A673 (cell line): ENCODE measurements at regions not wholly inside any gene's neighbourhood (a gene's known extent, or its start where the extent isn't known, plus 50 kb on each side); places are given as distances from the start of the nearest gene placed in this dataset.

Experiments used
- BruUV-seq: library from RNA; stranded (reverse); fragments of 400-500 nt; replicated peaks from 2 replicates; lab custom pipeline; 2021; lab: Mats Ljungman, UMichigan
- CTCF ChIA-PET: fragments of 300-600 bp; sonication (Branson Sonifier 250); formaldehyde crosslinking; loops from one replicate; lab custom pipeline; 2022; ENCODE audit warnings: antibody characterized with exemption; lab: Charles Lee
- POLR2A ChIA-PET: fragments of 300-600 bp; sonication (Branson Sonifier 250); formaldehyde crosslinking; loops from one replicate; lab custom pipeline; 2022; ENCODE audit warnings: antibody characterized with exemption; ENCODE audit not compliant: low non-redundant PET; lab: Charles Lee
- DNase-seq: peaks from one replicate; pipeline ENCODE4 v3.0.0-alpha.2; 2015; ENCODE audit warnings: low spot score
- H3K27ac ChIP-seq: fragments of 200-600 bp; sonication (generic); 2 replicates; pipeline ENCODE4 v1.5.1; 2016; ENCODE audit warnings: mixed run types, low read depth, mild to moderate bottlenecking, mixed read lengths, antibody characterized with exemption, low read length; ENCODE audit not compliant: poor library complexity, severe bottlenecking
- H3K27me3 ChIP-seq: fragments of 200-600 bp; sonication (generic); replicated peaks from 2 replicates; pipeline ENCODE4 v1.6.1; 2017; ENCODE audit warnings: mixed run types, low read depth, mild to moderate bottlenecking, mixed read lengths, antibody characterized with exemption, low read length; ENCODE audit not compliant: insufficient read depth, poor library complexity
- H3K36me3 ChIP-seq: fragments of 200-600 bp; sonication (generic); 2 replicates; pipeline ENCODE4 v1.6.1; 2016; ENCODE audit warnings: mixed run types, mild to moderate bottlenecking, mixed read lengths, antibody characterized with exemption, low read length; ENCODE audit not compliant: insufficient read depth, poor library complexity, severe bottlenecking
- H3K4me1 ChIP-seq: fragments of 200-600 bp; sonication (generic); 2 replicates; pipeline ENCODE4 v1.6.1; 2017; ENCODE audit warnings: mixed run types, mild to moderate bottlenecking, mixed read lengths, antibody characterized with exemption, low read length; ENCODE audit not compliant: insufficient read depth, poor library complexity, severe bottlenecking
- H3K4me3 ChIP-seq: fragments of 200-600 bp; sonication (generic); 2 replicates; pipeline ENCODE4 v1.5.1; 2016; ENCODE audit warnings: low read depth, mixed run types, mild to moderate bottlenecking, mixed read lengths, low read length; ENCODE audit not compliant: poor library complexity, severe bottlenecking
- H3K9me3 ChIP-seq: fragments of 200-600 bp; sonication (generic); 2 replicates; pipeline ENCODE4 v1.6.1; 2016; ENCODE audit warnings: mixed run types, low read depth, mild to moderate bottlenecking, mixed read lengths, antibody characterized with exemption, low read length; ENCODE audit not compliant: poor library complexity, severe bottlenecking
- EZH2 ChIP-seq: fragments of 200-600 bp; sonication (generic); IDR thresholded peaks from 2 replicates; pipeline ENCODE4 v1.6.1; 2017; ENCODE audit warnings: borderline replicate concordance, low read depth, mild to moderate bottlenecking, mixed read lengths, antibody characterized with exemption, low read length; ENCODE audit not compliant: poor library complexity, severe bottlenecking
- intact Hi-C: fragments of 100-400 bp; cut with micrococcal nuclease; formaldehyde crosslinking; loops from one replicate; pipeline ENCODE4 v1.10.0; 2022; ENCODE audit not compliant: unreplicated experiment
- TF ChIP-seq, protein P1 (sequence below): fragments of 300-800, 200-600 bp; sonication (generic); conservative IDR thresholded peaks from 2 replicates; pipeline ENCODE4 v1.5.1; 2017; ENCODE audit warnings: low read depth, mild to moderate bottlenecking, antibody characterized with exemption, low read length, moderate library complexity, mixed read lengths

DNA sequence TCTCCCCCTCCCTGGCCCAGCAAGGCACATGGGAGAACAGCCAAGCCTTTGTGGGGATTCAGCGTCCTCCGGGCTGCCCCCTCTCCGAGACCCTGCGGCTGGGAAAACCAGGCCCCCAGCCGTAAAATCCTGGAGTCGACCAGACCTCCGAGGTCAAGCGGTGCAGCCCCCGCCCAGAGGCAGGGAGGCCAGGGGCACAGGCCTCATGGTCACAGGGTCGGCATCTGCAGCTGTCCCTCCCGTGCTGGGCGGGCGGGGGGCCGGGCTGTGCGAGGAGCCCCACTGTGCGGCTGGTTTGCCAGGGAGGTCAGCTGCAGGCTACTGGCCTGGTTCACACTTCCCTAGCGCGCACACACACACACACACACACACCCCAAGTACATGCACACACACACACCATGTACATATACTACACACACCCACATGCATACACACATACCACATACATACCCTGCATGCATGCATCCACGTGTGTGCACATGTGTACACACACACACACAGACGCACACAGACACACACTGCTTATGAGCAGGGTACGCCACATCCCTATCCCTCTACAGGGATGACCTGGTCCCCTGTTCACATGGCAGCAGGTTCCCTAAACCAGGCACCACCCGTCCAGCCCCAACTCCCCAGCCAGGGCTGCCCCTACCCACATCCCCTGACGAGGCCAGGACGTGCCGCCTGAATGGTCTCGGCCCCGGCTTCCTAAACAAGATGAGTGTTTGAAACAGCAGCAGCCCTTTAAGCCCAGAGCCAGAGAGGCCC is 108.9 kb upstream of the CIBAR2 start:
- TF ChIP-seq EZH2 = no peak
- TF ChIP-seq, protein P1, sequence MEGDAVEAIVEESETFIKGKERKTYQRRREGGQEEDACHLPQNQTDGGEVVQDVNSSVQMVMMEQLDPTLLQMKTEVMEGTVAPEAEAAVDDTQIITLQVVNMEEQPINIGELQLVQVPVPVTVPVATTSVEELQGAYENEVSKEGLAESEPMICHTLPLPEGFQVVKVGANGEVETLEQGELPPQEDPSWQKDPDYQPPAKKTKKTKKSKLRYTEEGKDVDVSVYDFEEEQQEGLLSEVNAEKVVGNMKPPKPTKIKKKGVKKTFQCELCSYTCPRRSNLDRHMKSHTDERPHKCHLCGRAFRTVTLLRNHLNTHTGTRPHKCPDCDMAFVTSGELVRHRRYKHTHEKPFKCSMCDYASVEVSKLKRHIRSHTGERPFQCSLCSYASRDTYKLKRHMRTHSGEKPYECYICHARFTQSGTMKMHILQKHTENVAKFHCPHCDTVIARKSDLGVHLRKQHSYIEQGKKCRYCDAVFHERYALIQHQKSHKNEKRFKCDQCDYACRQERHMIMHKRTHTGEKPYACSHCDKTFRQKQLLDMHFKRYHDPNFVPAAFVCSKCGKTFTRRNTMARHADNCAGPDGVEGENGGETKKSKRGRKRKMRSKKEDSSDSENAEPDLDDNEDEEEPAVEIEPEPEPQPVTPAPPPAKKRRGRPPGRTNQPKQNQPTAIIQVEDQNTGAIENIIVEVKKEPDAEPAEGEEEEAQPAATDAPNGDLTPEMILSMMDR = no peak
- H3K9me3 ChIP-seq = no peaks in the 10 kb centered on the region
- H3K4me3 ChIP-seq = no peak overlapping the region
- ChIA-PET POLR2A (interaction anchor here (0.6 kb wide), 1 partner anchor 116 kb away, joined by 5 read pairs; no protein-coding TSS in a partner anchor), CTCF (no interaction called here)
- no peak for DNase-seq
- H3K4me1 ChIP-seq = peaks cover 42% of the 10 kb centered on the region
- intact Hi-C loops = loop anchor here (5.0 kb wide), 1 partner anchor 49 kb away; no protein-coding TSS in a partner anchor
- H3K27ac ChIP-seq = peak overlapping the region; percentile 91
- no TSS peak for BruUV-seq
- no peaks in the 10 kb centered on the region for H3K36me3 ChIP-seq
- no peaks in the 10 kb centered on the region for H3K27me3 ChIP-seq

DNA sequence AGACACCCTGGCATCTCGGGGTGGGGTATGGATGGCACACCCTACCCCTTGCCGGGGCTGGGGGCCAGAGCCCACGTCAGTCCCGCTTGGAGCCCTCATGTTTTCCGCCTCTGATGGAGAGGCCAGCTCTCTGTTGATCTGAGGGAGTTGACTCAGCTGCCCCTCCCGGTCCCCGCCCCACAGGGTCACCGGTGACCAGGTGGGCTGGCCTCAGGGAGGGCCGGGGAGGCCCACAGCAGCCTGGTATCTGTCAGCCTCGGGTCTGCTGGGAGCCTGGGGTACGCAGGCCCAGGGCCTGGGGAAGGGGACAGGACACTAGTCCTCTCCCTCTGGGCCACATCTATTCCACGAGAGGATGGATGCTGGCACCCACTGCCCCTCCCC is 109.5 kb upstream of the CIBAR2 start:
- no peaks in the 10 kb centered on the region for H3K9me3 ChIP-seq
- H3K27me3 ChIP-seq = no peaks in the 10 kb centered on the region
- BruUV-seq = no TSS peak
- no peak for DNase-seq
- peaks cover 48% of the 10 kb centered on the region for H3K4me1 ChIP-seq
- TF ChIP-seq EZH2 = no peak
- TF ChIP-seq, protein P1 = no peak
- no peak overlapping the region for H3K4me3 ChIP-seq
- intact Hi-C loops = loop anchor here (5.0 kb wide), 1 partner anchor 49 kb away; no protein-coding TSS in a partner anchor
- ChIA-PET POLR2A (no interaction called here), CTCF (no interaction called here)
- H3K27ac ChIP-seq = peak overlapping the region; percentile 91
- no peaks in the 10 kb centered on the region for H3K36me3 ChIP-seq

DNA sequence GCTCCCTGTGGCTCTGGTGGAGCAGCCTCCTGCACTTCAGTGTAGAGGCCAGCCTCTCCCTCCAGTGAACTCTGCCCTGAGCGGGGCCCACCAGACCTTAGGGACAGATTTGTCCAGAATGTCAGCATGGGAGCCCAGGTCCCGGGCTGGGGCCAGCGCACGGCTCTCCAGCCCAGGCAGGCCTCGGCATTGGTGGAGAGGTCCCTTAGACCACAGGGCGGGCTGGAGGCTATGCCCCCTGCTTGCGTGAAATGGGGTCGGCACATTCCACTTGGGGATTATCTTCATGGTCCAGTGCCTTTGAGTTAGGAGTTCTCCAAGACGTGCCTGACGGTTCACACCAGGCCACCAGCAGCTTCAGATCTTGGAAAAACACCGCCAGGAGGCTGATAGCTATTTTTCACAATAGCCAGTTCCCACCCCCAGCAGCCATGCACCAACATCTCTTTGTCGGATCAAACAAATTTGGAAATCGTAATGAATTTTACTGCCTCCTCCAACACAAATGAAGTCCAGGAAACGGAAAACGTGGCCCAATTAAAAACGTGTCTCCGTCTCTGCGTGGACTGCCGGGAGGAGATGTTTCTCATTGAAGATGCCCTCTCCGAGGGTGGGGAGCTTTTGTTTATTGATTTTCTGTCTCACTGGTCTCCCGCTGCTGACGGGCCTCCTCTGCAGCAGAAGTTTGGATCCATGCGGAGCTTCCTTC is 110.0 kb upstream of the CIBAR2 start:
- Histone ChIP-seq H3K4me1 (peaks cover 51% of the 10 kb centered on the region), H3K27me3 (no peaks in the 10 kb centered on the region), H3K4me3 (no peak overlapping the region), H3K27ac (peak overlapping the region; percentile 91), H3K9me3 (no peaks in the 10 kb centered on the region), H3K36me3 (no peaks in the 10 kb centered on the region)
- intact Hi-C loops = loop anchor here (5.0 kb wide), 1 partner anchor 50 kb away; no protein-coding TSS in a partner anchor
- TF ChIP-seq, protein P1 = 0 out of 2 replicates have a peak, but pooled peaks have one; percentile 9
- no peak for TF ChIP-seq EZH2
- POLR2A ChIA-PET = no interaction called here
- peak; percentile 81 for DNase-seq
- CTCF ChIA-PET = no interaction called here
- BruUV-seq = no TSS peak
